HG03354 (cell line): ENCODE measurements at regions not wholly inside any gene's neighbourhood (a gene's known extent, or its start where the extent isn't known, plus 50 kb on each side); places are given as distances from the start of the nearest gene placed in this dataset.

ENCODE experiments used
- ATAC-seq: cut with Tn5 transposase; IDR thresholded peaks from one replicate; pipeline ENCODE4 v1.9.1; 2021; ENCODE audit warnings: mild to moderate bottlenecking; ENCODE audit not compliant: unreplicated experiment, poor library complexity, severe bottlenecking

GRCh38 chr2:103618112-103618511, 856.3 kb downstream of the TMEM182 start:
- no peak for ATAC-seq

- ATAC-seq: no peak
Measured at GRCh38 chr2:103627301-103627700, 865.5 kb downstream of the TMEM182 start.

DNA sequence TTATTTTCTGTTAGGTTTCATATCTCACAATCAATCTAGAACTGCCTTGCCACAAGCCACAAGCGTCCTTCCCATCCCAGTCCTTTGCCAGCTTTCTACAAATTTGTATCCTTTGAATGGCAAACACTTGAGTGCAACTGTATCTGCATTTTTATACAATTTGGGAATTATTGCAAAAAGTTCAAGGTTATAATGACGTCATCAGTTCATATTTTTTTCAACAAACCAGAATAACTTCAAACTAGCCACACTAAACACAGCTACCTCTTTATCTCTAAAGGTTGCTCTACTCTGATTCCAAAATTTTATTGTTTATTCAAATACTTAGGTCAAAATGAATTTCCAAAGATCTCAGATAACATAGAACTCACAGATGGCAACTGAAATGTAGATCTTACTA, 877.1 kb downstream of the TMEM182 start:
- no peak for ATAC-seq

GRCh38 chr2:103656558-103656957, 894.7 kb downstream of the TMEM182 start:
- no peak for ATAC-seq

GRCh38 chr2:103660519-103660918, 898.7 kb downstream of the TMEM182 start:
- no peak for ATAC-seq

GRCh38 chr2:103660947-103661346, 899.1 kb downstream of the TMEM182 start:
- ATAC-seq: no peak

GRCh38 chr2:103664690-103665089, 902.9 kb downstream of the TMEM182 start:
- no peak for ATAC-seq

DNA sequence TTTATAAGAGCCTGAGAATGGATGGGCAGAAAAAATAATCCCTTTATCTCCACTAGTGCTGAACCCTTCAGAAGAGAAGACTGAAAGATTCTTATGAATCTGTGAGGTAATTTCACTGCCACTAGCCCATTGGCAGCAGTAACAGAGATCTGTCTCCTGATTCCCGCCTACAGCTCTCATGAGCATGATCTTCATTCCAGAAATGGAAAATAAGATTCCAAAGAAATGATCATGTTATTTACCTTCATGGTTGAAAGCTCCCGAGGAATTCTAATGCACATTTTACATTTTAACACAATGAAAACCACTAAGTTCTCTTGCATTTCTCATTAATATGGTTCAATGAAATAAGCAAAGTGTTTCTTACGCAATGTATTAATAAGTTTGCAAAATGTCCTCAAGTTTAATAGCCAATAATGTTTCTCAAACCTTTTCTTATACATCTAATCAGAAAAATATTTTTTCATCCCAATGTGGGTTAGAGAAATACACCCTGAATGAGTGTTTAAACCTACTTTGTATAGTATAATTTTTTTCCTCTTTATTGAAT, 905.6 kb downstream of the TMEM182 start:
- ATAC-seq: no peak

DNA sequence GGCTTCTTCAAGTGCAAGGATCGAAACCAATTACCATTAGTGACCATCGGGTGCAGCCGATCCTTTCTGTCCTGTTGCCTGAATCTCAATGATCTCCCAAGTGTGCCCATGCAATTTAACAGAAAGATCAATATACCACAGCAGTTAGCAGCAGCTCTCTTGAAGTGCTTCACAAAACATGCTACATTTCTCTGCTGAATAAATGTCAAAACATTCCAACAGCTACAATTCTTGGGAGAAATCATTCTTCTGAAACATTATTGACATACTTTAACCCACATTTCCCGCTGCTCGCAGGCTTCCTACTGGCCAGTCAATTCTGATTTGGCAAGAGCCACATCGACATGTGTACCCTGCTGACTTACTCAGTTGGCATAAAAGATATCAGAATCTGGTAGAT, 907.7 kb downstream of the TMEM182 start:
- ATAC-seq: no peak
